GM23338 (cell line): ENCODE measurements at regions not wholly inside any gene's neighbourhood (a gene's known extent, or its start where the extent isn't known, plus 50 kb on each side); places are given as distances from the start of the nearest gene placed in this dataset.

Source experiments
- ATAC-seq: fragments of 200-7000 bp; cut with Tn5 transposase; 3 replicates; pipeline ENCODE4 v1.9.1; 2020
- DNase-seq: peaks from one replicate; pipeline ENCODE4 v3.0.0-alpha.2; 2015; ENCODE audit warnings: low spot score
- H2AFZ ChIP-seq: fragments of 200-600 bp; sonication (generic); 2 replicates; pipeline ENCODE4 v1.8.0; 2016; ENCODE audit warnings: antibody characterized with exemption, mild to moderate bottlenecking, moderate library complexity
- H3F3A ChIP-seq: fragments of 200-600 bp; sonication (generic); replicated peaks from 2 replicates; pipeline ENCODE4 v1.8.0; 2017; ENCODE audit warnings: antibody characterized with exemption, mixed run types, low read depth
- H3K27ac ChIP-seq: fragments of 200-600 bp; sonication (generic); 2 replicates; pipeline ENCODE4 v1.6.1; 2016; ENCODE audit warnings: low read depth
- H3K27me3 ChIP-seq: fragments of 200-600 bp; sonication (generic); 2 replicates; pipeline ENCODE4 v1.8.0; 2016; ENCODE audit warnings: mild to moderate bottlenecking, mixed run types, moderate library complexity; ENCODE audit not compliant: insufficient read depth
- H3K36me3 ChIP-seq: fragments of 200-600 bp; sonication (generic); 2 replicates; pipeline ENCODE4 v1.8.0; 2016; ENCODE audit warnings: mild to moderate bottlenecking; ENCODE audit not compliant: insufficient read depth
- H3K4me1 ChIP-seq: fragments of 200-600 bp; sonication (generic); 2 replicates; pipeline ENCODE4 v1.8.0; 2016; ENCODE audit warnings: mild to moderate bottlenecking, moderate library complexity; ENCODE audit not compliant: insufficient read depth
- H3K4me2 ChIP-seq: fragments of 200-600 bp; sonication (generic); 2 replicates; pipeline ENCODE4 v1.7.1; 2017; ENCODE audit warnings: mixed run types
- H3K4me3 ChIP-seq: fragments of 200-600 bp; sonication (generic); 2 replicates; pipeline ENCODE4 v1.6.1; 2016; ENCODE audit warnings: mixed run types
- H3K79me2 ChIP-seq: fragments of 200-600 bp; sonication (generic); replicated peaks from 2 replicates; pipeline ENCODE4 v1.8.0; 2017; ENCODE audit warnings: mild to moderate bottlenecking; ENCODE audit not compliant: insufficient read depth
- H3K9me2 ChIP-seq: fragments of 200-600 bp; sonication (generic); 2 replicates; pipeline ENCODE4 v1.8.0; 2017; ENCODE audit not compliant: insufficient read depth
- H4K20me1 ChIP-seq: fragments of 200-600 bp; sonication (generic); replicated peaks from 2 replicates; pipeline ENCODE4 v1.8.0; 2017; ENCODE audit warnings: mild to moderate bottlenecking; ENCODE audit not compliant: insufficient read depth
- H3K27ac Mint-ChIP-seq: 2 replicates; pipeline ENCODE4 v1.8.0; 2020; ENCODE audit warnings: inconsistent platforms, mild to moderate bottlenecking, moderate library complexity, mixed read lengths
- H3K27me3 Mint-ChIP-seq: 3 replicates; pipeline ENCODE4 v1.8.0; 2022; ENCODE audit warnings: low read depth, mild to moderate bottlenecking, moderate library complexity, mixed read lengths, inconsistent platforms; ENCODE audit not compliant: insufficient read depth, poor library complexity
- H3K36me3 Mint-ChIP-seq: 3 replicates; pipeline ENCODE4 v1.8.0; 2021; ENCODE audit warnings: low read depth, mild to moderate bottlenecking, inconsistent platforms, moderate library complexity, mixed read lengths
- H3K4me1 Mint-ChIP-seq: 3 replicates; pipeline ENCODE4 v1.8.0; 2020; ENCODE audit warnings: mild to moderate bottlenecking, inconsistent platforms, mixed read lengths
- H3K4me3 Mint-ChIP-seq: 3 replicates; pipeline ENCODE4 v1.8.0; 2021; ENCODE audit warnings: moderate library complexity, mild to moderate bottlenecking, inconsistent platforms, mixed read lengths
- H3K9me3 Mint-ChIP-seq: 3 replicates; pipeline ENCODE4 v1.8.0; 2020; ENCODE audit warnings: moderate library complexity, mild to moderate bottlenecking, inconsistent platforms, mixed read lengths
- EZH2 ChIP-seq: fragments of 200-600 bp; sonication (generic); IDR thresholded peaks from one replicate; pipeline ENCODE4 v1.8.0; 2017; ENCODE audit warnings: antibody characterized with exemption, mild to moderate bottlenecking, low read depth; ENCODE audit not compliant: unreplicated experiment
- NANOG ChIP-seq: IDR thresholded peaks from 2 replicates; pipeline ENCODE4 v1.6.1; 2016; ENCODE audit warnings: antibody characterized with exemption, borderline replicate concordance
- POLR2AphosphoS5 ChIP-seq: IDR thresholded peaks from 2 replicates; pipeline ENCODE4 v1.6.1; 2016; ENCODE audit warnings: antibody characterized with exemption, low read depth
- REST ChIP-seq: IDR thresholded peaks from one replicate; pipeline ENCODE4 v1.6.1; 2018; ENCODE audit warnings: antibody characterized with exemption; ENCODE audit not compliant: unreplicated experiment
- STAT1 ChIP-seq: IDR thresholded peaks from one replicate; pipeline ENCODE4 v1.6.1; 2016; ENCODE audit warnings: antibody characterized with exemption; ENCODE audit not compliant: unreplicated experiment
- ZNF114 ChIP-seq: fragments of 250-450 bp; sonication (Bioruptor Pico); IDR thresholded peaks from 2 replicates; pipeline ENCODE4 v1.5.0; 2020; ENCODE audit warnings: mild to moderate bottlenecking, moderate library complexity
- ZNF331 ChIP-seq: fragments of 250-450 bp; sonication (Bioruptor Pico); IDR thresholded peaks from 2 replicates; pipeline ENCODE4 v1.5.0; 2020; ENCODE audit warnings: low read depth, mild to moderate bottlenecking, moderate library complexity
- TF ChIP-seq, protein P1 (sequence below), 2 experiments: fragments of 200-600 bp in 1 of 2; sonication (generic) in 1 of 2; conservative IDR thresholded peaks; 2 replicates each; pipeline versions ENCODE4 v1.5.1 to v1.6.1; 2016 to 2017; ENCODE audit warnings: antibody characterized with exemption in 2 of 2, low read depth in 2 of 2, mild to moderate bottlenecking in 2 of 2, moderate library complexity in 1 of 2
- TF ChIP-seq, protein P2 (sequence below): fragments of 250-450 bp; sonication (Bioruptor Pico); IDR thresholded peaks from 2 replicates; pipeline ENCODE4 v1.5.0; 2020; ENCODE audit warnings: mild to moderate bottlenecking, moderate library complexity

DNA sequence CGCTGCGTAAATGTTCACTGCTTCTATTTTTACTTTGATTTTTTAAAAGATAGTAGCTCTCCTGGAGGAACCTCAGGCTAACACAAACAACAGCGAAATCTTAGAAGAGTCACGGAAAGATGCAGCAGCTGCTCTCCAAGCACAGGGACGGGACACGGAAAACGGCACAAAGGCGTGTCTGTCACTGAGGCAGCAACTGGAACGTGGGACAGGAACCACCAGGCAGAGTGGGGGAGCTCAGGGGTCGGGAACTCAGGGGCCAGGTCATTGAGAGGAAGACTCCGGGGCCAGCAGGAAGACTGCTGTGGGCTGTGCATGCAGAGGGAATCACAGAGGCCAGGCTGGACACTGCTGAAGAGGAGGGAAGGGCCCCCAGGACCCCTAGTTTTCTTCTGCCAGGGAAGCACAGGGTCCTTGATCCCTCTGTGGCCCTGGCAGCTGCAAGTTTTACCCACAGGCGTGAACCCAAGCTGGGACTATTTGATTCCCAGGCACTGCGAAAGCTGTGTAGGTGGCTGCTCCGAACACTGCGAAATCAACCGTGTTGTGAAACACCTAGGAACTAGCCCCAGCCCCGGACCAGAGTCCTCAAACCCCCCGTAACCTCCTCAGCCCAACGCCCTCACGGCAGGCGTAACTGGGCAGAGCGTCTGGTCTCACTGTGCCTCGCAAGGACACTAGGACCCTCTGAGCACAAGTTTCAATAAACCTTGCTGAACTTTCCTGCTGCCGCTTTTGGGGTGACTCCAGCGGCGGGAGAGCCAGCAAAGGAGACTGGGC lies 263.0 kb downstream of the EIPR1 start:
- TF ChIP-seq STAT1 (no peak), REST (no peak), NANOG (no peak), ZNF114 (CRISPR knock-in tag) (no peak), ZNF331 (CRISPR knock-in tag) (no peak), EZH2 (no peak), POLR2AphosphoS5 (no peak)
- TF ChIP-seq, protein P1, sequence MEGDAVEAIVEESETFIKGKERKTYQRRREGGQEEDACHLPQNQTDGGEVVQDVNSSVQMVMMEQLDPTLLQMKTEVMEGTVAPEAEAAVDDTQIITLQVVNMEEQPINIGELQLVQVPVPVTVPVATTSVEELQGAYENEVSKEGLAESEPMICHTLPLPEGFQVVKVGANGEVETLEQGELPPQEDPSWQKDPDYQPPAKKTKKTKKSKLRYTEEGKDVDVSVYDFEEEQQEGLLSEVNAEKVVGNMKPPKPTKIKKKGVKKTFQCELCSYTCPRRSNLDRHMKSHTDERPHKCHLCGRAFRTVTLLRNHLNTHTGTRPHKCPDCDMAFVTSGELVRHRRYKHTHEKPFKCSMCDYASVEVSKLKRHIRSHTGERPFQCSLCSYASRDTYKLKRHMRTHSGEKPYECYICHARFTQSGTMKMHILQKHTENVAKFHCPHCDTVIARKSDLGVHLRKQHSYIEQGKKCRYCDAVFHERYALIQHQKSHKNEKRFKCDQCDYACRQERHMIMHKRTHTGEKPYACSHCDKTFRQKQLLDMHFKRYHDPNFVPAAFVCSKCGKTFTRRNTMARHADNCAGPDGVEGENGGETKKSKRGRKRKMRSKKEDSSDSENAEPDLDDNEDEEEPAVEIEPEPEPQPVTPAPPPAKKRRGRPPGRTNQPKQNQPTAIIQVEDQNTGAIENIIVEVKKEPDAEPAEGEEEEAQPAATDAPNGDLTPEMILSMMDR (conservative IDR thresholded peaks at IDR 0.05; ENCODE audit: low read depth in 2 of 2), result no peak
- TF ChIP-seq, protein P2, sequence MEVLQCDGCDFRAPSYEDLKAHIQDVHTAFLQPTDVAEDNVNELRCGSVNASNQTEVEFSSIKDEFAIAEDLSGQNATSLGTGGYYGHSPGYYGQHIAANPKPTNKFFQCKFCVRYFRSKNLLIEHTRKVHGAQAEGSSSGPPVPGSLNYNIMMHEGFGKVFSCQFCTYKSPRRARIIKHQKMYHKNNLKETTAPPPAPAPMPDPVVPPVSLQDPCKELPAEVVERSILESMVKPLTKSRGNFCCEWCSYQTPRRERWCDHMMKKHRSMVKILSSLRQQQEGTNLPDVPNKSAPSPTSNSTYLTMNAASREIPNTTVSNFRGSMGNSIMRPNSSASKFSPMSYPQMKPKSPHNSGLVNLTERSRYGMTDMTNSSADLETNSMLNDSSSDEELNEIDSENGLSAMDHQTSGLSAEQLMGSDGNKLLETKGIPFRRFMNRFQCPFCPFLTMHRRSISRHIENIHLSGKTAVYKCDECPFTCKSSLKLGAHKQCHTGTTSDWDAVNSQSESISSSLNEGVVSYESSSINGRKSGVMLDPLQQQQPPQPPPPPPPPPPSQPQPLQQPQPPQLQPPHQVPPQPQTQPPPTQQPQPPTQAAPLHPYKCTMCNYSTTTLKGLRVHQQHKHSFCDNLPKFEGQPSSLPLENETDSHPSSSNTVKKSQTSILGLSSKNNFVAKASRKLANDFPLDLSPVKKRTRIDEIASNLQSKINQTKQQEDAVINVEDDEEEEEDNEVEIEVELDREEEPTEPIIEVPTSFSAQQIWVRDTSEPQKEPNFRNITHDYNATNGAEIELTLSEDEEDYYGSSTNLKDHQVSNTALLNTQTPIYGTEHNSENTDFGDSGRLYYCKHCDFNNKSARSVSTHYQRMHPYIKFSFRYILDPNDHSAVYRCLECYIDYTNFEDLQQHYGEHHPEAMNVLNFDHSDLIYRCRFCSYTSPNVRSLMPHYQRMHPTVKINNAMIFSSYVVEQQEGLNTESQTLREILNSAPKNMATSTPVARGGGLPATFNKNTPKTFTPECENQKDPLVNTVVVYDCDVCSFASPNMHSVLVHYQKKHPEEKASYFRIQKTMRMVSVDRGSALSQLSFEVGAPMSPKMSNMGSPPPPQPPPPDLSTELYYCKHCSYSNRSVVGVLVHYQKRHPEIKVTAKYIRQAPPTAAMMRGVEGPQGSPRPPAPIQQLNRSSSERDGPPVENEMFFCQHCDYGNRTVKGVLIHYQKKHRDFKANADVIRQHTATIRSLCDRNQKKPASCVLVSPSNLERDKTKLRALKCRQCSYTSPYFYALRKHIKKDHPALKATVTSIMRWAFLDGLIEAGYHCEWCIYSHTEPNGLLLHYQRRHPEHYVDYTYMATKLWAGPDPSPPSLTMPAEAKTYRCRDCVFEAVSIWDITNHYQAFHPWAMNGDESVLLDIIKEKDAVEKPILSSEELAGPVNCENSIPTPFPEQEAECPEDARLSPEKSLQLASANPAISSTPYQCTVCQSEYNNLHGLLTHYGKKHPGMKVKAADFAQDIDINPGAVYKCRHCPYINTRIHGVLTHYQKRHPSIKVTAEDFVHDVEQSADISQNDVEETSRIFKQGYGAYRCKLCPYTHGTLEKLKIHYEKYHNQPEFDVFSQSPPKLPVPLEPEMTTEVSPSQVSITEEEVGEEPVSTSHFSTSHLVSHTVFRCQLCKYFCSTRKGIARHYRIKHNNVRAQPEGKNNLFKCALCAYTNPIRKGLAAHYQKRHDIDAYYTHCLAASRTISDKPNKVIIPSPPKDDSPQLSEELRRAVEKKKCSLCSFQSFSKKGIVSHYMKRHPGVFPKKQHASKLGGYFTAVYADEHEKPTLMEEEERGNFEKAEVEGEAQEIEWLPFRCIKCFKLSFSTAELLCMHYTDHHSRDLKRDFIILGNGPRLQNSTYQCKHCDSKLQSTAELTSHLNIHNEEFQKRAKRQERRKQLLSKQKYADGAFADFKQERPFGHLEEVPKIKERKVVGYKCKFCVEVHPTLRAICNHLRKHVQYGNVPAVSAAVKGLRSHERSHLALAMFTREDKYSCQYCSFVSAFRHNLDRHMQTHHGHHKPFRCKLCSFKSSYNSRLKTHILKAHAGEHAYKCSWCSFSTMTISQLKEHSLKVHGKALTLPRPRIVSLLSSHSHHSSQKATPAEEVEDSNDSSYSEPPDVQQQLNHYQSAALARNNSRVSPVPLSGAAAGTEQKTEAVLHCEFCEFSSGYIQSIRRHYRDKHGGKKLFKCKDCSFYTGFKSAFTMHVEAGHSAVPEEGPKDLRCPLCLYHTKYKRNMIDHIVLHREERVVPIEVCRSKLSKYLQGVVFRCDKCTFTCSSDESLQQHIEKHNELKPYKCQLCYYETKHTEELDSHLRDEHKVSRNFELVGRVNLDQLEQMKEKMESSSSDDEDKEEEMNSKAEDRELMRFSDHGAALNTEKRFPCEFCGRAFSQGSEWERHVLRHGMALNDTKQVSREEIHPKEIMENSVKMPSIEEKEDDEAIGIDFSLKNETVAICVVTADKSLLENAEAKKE (CRISPR knock-in tag), result no peak
- Histone ChIP-seq H3K36me3 (no peaks in the 10 kb centered on the region), H2AFZ (no peak overlapping the region), H3K4me2 (no peak overlapping the region), H3F3A (peaks cover 9% of the 10 kb centered on the region), H3K4me1 (no peaks in the 10 kb centered on the region), H3K79me2 (no peaks in the 10 kb centered on the region), H3K4me3 (no peak overlapping the region), H3K9me2 (no peaks in the 10 kb centered on the region), H3K27me3 (no peaks in the 10 kb centered on the region), H4K20me1 (no peaks in the 10 kb centered on the region), H3K27ac (no peak overlapping the region)
- Mint-ChIP-seq H3K27ac (no peak overlapping the region), H3K27me3 (peaks cover 5% of the 10 kb centered on the region), H3K9me3 (peaks cover 6% of the 10 kb centered on the region), H3K4me3 (no peak overlapping the region), H3K4me1 (peaks cover 7% of the 10 kb centered on the region; the same call in 2 of the 3 replicates), H3K36me3 (no peaks in the 10 kb centered on the region)
- no peak for DNase-seq
- ATAC-seq, result no peak
